SK-N-MC (cell line): ENCODE measurements at regions not wholly inside any gene's neighbourhood (a gene's known extent, or its start where the extent isn't known, plus 50 kb on each side); places are given as distances from the start of the nearest gene placed in this dataset.

Source experiments
- EZH2 ChIP-seq: fragments of 200-600 bp; sonication (generic); IDR thresholded peaks from one replicate; pipeline ENCODE4 v1.6.1; 2017; ENCODE audit warnings: antibody characterized with exemption
- POLR2AphosphoS5 ChIP-seq: IDR thresholded peaks from 2 replicates; pipeline ENCODE4 v1.6.1; 2012; ENCODE audit warnings: mild to moderate bottlenecking, low read depth, low read length, borderline replicate concordance

DNA sequence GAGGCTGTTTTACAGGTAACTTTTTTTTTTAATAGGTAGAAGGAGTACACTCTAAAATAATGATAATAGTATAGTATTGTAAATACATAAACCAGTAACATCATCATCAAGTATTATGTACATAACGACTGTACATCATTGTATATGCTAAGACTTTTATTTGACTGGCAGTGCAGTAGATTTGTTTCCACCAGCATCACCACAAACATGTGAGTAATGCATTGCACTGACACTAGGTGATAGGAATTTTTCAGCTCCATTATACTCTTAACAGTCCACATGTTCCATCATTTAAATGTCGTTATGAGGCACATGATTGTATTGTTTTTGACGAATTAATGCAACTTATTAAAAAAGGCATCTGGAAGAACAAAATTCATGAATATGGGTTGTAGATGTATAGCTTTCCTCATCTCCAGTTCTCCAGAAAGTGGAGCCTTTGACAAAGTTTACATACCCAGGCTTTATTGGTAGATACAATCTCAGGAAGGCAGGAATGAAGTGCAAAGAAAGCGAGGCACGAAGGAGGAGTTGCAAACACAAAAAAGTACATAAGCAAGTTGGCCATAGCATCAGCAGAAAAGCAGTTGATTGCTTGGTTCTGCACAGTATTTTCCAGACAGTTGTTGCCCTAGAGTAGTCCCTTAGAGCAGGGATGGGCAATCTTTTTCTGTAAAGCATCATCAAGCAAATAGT lies 336.9 kb upstream of the NR3C2 start:
- TF ChIP-seq EZH2 (no peak), POLR2AphosphoS5 (no peak)
